Germinal center (tissue), 1 donor: ENCODE measurements at regions not wholly inside any gene's neighbourhood (a gene's known extent, or its start where the extent isn't known, plus 50 kb on each side); places are given as distances from the start of the nearest gene placed in this dataset.

ENCODE experiments used
- DNase-seq: peaks from one replicate; pipeline ENCODE4 v3.0.0; 2012; ENCODE audit warnings: mixed read lengths, low spot score

DNA sequence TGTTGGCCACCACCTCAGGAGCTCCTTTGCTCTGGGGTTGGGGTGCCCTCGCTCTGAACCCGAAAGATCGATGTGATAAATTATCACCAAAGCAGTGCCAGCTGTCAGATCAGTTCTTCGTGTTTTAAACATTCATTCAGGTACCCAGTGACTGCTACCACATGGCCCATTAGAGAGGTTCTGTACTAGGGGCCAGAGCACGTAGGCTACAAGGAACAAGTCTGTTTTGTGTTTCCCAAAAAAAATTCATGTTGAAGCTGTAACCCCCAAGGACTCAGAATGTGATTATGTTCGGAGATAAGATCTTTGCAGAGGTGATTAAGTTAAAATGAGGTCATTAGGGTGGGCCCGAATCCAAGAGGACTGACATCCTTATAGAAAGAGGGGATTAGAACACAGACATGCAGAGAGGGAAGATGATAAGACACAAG, 526.9 kb downstream of the NPHP4 start:
- no peak for DNase-seq

DNA sequence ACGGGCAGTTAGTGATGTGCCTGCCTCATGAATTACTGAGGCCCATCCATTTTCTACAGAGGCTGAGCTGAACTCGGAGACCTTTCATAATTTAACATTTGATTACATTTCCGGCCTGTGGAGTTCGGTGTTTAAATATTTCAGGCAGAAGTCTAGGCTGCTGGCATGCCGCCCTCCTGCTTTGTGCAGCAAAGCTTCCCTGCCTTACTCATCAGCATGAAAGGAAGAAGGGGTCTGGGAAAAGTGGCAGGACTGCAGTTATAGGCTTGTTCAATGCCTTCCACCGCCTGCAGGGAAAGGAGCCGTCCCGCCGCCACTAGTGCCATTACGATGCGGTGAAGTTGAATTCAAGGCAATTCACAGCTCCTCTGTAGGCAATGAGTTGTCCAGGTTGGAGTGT, 527.9 kb downstream of the NPHP4 start:
- no peak for DNase-seq

DNA sequence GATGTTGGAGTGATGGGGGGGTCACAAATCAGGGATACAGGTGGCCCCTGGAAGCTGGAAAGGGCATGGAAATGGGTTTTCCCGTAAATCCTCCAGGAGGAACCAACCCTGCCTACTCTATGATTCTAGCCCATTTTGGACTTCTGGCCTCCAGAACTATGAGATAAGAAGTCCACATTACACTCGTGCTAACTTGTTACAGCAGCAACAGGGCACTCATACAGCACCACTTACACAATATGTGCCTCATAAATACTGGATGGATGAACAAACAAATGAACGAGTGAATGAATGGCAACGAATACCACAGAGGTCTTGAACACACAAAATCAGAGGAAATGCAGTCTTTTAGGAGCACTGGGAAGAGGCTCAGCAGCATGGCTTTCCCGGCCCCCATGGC, 531.3 kb downstream of the NPHP4 start:
- no peak for DNase-seq

DNA sequence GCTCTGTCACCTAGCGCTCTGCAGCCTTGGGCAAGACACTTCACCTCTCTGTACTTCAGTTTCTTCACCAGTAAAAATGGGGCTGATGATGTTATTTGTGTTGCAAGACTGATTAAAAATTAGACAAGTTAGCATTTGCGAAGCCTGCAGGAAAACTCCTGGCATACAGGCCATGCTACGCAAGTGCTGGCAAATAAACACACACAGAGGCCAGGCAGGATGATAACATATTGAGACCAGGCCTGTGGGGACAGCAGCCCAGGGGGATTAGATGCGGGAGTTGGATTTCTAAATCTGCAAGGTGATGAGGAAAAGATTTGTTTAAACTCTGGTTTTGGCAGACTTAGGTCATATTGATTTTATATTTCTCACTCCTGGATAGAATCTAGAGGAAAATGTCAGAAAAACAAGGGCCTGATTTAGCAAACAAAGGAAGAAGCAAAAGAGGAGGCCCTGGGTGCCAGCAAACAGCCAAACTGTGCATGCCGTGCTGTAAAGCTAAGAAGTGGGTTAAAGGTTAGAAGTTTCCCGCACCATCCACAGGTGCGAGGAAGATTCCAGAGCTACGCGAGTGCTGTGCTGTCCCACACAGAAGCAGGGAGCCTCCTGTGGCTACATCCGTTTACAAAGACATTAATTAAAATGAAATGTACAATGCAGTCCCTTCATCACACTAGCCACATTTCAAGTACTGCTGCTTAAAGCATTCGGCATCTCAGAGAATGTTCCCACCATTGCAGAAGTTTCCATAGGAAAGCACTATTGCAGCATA, 532.2 kb downstream of the NPHP4 start:
- no peak for DNase-seq

- DNase-seq: no peak
Measured at GRCh38 chr1:5458248-5458647, 534.0 kb downstream of the NPHP4 start.

DNA sequence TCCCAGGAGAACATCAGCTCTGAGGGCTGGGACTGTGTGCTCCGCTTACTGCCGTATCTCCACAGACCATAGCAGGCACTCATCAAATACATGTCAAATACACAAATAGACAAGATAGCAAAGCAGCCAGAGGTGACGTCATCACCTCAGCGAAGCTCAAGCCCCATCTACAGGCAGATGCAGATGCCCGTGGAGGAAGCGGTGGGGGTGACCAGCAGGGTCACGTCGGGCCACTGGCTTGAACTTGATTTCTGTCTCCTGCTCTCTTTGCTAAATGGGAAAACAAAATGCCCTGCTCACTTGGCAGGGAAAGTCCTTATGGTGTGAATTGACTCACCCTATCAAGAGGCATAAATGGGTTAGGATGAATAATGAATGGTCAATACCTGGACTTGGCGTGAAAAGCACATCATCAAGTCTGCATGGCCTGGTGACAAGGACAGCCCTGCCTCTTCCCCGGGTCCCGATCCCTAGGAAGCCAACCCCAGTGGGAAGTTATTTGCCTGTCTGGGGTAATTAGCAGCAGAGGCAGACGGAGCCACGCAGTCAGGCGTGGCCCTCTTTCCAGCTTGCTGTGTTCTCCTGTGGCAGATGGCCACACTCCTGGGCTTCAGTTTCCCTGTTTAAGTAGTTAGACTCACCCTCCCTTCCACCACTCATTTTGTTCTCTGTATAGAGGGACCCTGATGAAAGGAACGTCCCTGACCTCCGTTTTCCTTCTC, 536.0 kb downstream of the NPHP4 start:
- no peak for DNase-seq

DNA sequence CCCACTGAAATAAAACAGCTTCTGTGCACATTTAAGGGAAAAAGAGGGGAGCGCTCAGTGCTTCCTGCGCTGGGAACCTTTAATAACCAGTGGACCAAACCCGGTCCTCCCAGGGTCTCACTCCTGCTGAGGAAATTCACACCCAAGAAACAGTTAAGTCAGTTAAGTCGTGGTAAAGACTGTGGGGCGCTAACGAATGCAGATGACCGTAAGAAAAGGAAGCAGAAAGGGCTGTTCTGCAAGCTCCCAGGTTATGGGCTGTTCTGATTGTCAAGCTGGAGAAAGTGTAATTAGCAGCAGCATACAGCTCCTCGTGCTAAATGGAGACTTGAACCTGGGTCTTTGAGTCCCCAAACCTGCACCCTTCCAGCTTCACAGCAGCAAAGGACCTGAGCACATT, 536.6 kb downstream of the NPHP4 start:
- DNase-seq: no peak

DNA sequence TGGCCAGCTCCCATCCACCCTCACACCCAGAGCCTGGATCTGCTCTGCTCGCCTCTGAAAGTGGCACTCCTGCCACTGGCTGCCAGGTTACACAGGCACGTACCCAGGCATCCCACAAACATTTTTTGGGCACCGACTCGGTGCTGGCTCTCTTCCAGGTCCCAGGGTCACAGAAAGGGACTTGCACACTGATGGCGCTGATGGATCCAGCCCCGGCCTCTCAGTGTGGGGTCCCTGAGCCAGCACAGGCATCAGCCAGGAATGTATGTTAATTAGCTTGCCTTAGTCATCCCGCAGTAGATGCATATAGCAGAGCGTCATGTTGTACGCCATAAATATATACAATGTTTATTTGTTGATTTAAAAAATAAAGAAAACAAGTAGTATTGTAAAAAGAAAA, 537.2 kb downstream of the NPHP4 start:
- no peak for DNase-seq

- DNase-seq: no peak
Measured at GRCh38 chr1:5453347-5453746, 538.9 kb downstream of the NPHP4 start.

GRCh38 chr1:5451671-5452070, 540.6 kb downstream of the NPHP4 start:
- DNase-seq: no peak

DNA sequence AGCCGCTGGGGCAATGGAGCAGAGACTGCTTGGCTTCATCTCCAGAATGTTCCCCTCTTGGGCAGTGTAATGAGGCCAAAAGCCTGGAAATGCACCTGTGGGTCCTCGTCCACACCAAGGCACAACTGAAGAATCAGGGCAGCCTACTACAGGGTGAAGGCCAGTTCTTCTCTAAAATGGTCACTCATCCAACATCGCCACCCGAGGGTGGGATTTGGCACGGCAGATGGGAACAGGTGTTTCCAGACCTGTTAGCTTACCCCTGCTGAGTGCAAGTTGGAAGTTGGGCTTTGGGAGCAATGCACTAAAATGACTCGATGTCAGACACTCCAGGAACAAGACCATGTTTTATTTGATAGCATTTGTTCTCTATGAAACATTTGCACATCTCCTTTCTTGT, 543.7 kb downstream of the NPHP4 start:
- DNase-seq: no peak

DNA sequence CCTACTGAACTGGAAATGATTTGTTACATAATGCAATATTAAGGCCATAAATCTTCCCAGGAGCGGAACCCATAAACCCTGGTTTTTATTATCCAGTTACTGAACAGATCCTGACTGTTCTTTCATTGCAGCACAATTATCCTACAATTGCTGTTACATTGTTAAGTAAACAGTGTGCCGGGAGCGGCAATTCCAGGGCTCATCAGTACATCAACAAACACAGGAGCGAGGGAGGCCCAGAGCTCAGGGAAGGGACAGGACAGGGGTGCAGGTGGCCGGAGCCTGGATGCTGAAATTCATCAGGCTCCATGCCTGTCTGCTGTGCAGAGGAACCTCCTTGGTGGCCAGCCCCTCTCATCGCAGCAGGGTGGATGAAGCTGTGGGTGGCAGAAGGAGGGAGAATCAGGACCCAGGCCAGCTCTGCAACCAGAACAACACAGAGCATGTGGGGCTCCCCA, 544.7 kb downstream of the NPHP4 start:
- DNase-seq: no peak

- no peak for DNase-seq
Measured at GRCh38 chr1:5444396-5444795, 547.8 kb downstream of the NPHP4 start.

GRCh38 chr1:5436808-5437207, 555.4 kb downstream of the NPHP4 start:
- DNase-seq: no peak

GRCh38 chr1:5435414-5435813, 556.8 kb downstream of the NPHP4 start:
- DNase-seq: no peak

GRCh38 chr1:5432436-5432835, 559.8 kb downstream of the NPHP4 start:
- no peak for DNase-seq

GRCh38 chr1:5430911-5431697, 561.1 kb downstream of the NPHP4 start:
- DNase-seq: no peak

GRCh38 chr1:5430136-5430535, 562.1 kb downstream of the NPHP4 start:
- DNase-seq: no peak

GRCh38 chr1:5428351-5428750, 563.9 kb downstream of the NPHP4 start:
- no peak for DNase-seq

DNA sequence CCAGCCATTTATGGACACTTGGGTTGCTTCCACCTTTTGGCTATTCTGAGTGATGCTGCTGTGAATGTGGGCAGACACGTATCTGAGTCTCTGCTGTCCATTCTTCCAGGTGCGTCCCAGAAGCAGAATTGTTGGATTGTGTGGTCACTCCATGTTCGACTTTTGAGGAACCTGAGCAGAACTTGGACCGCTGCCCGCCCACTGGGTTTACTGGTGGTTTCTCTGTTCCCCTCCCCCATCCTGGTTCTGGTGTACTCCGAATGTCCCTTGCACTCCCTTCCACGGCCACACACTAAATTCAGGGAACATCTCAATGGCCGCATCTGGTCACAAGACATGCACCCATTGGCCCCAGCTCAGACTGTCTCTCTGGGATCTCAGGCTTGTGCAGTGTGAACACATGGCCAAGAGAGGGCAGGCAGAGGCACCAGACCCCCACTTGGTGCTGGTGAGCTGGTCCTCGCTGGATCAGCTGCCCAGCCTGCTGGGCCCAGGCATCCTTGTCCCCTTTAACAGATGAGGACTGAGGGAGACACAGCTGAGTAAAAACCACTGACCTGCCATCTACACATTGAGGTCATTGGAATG, 565.1 kb downstream of the NPHP4 start:
- DNase-seq: no peak

- DNase-seq: no peak
Measured at GRCh38 chr1:5424802-5425703, 567.2 kb downstream of the NPHP4 start.
